ENCODE measurements at regions not wholly inside any gene's neighbourhood (a gene's known extent, or its start where the extent isn't known, plus 50 kb on each side); places are given as distances from the start of the nearest gene placed in this dataset.
A peak's percentile ranks its signal among the peaks of the same experiment; 100 is the strongest.

DNA sequence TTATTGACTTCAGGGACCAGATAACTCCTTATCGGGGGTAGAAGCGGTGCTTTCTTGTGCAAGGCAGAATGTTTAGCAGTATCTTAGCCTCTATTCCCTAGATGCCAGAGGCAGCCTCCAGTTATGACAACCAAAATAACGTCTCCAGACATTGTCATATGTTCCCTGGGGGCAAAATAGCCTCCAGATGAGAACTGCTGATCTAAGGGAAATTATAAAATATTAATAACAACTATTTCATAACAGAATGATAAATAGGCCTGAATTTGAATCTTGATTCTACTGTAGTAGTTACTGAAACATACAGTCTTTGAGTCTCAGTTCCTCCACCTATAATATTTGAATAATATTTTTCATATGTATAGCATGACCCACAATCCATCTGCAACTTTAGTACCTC is 1431.3 kb downstream of the ZPLD1 start:
- no peak for TF ChIP-seq GATA2 (IDR thresholded peaks at IDR 0.05; ENCODE audit: low read depth, low read length)
- TF ChIP-seq GATA3 (IDR thresholded peaks at IDR 0.05; ENCODE audit: low read depth, low read length), result no peak

DNA sequence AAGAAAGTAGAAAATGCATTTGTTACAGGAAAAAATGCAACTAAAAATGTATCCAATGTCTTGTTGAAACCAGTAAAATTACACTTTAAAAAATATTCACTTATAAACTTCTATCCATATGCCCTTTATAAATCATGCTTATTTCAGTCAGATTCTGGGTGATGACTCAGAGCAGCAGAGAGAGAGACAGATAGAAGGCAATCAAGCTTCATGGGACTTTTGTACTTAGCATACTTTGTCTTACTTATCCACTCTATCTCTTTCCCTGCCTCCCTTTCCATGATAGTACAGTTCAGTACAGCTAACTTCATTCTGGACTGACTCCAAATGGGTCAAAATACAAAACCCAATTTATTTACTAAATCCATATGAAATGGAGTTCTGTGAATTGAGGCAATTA is 1438.2 kb downstream of the ZPLD1 start:
- TF ChIP-seq GATA3 (IDR thresholded peaks at IDR 0.05; ENCODE audit: low read depth, low read length) (no peak), GATA2 (IDR thresholded peaks at IDR 0.05; ENCODE audit: low read depth, low read length) (no peak)

DNA sequence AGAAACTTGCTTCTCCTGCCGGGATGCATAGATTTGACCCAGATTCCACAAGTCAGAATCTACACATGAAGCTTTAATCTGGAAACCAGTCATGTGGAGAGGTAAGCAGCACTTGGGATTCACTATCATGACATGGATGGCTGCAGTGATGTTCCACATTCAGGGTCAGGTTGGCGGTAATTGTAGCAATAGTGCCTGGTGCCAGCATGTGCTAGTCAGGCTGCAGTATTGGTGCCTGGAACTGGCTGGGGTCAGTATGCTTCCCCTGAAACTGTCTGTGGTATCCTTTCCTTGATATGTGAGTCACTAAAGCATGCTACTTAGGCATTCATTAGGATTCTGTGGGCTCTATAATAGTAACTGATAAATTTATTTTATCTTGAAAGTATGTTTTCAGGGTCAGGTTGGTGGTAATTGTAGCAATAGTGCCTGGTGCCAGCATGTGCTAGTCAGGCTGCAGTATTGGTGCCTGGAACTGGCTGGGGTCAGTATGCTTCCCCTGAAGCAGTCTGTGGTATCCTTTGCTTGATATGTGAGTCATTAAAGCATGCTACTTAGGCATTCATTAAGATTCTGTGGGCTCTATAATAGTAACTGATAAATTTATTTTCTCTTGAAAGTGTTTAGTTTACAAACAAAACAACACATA is 1439.2 kb downstream of the ZPLD1 start:
- TF ChIP-seq GATA3 (IDR thresholded peaks at IDR 0.05; ENCODE audit: low read depth, low read length) (no peak), GATA2 (IDR thresholded peaks at IDR 0.05; ENCODE audit: low read depth, low read length) (no peak)

- TF ChIP-seq GATA3 (IDR thresholded peaks at IDR 0.05; ENCODE audit: low read depth, low read length) (no peak), GATA2 (IDR thresholded peaks at IDR 0.05; ENCODE audit: low read depth, low read length) (no peak)
Observed at GRCh38 chr3:103889675-103890074, 1454.9 kb downstream of the ZPLD1 start.

DNA sequence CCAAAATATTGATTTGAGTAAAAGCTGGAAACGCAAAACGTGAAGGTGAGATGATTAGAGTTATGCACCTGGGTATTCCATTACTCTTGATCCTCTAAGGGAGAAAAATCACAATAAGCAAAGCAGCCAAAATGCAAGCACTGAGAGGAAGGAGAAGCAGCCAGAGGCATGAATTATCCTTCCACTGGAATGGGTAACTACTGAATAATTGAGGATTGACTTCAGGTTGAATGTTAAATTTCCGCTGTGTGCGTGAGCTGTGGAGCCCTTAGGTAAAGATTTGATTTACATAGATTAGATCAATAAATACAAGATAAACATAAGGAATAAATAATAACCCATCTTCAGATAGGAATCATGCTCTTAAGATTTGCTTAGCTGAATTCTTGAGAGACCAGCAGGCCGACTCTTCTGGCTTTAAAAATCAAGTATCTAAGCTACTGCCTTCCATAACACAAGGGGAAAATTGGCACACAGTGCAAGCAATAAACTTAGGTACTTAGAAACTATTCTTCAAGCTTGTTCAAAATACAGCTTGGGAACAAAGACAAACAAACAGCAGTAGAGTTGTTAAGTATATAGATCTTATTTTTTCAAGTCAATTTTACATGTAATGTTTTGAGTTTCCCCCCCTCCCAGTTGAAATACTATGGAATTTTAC is 1459.5 kb downstream of the ZPLD1 start:
- TF ChIP-seq GATA3 (IDR thresholded peaks at IDR 0.05; ENCODE audit: low read depth, low read length) (no peak), GATA2 (IDR thresholded peaks at IDR 0.05; ENCODE audit: low read depth, low read length) (no peak)

GRCh38 chr3:103899328-103899727 is 1464.5 kb downstream of the ZPLD1 start:
- no peak for TF ChIP-seq GATA3 (IDR thresholded peaks at IDR 0.05; ENCODE audit: low read depth, low read length)
- no peak for TF ChIP-seq GATA2 (IDR thresholded peaks at IDR 0.05; ENCODE audit: low read depth, low read length)

DNA sequence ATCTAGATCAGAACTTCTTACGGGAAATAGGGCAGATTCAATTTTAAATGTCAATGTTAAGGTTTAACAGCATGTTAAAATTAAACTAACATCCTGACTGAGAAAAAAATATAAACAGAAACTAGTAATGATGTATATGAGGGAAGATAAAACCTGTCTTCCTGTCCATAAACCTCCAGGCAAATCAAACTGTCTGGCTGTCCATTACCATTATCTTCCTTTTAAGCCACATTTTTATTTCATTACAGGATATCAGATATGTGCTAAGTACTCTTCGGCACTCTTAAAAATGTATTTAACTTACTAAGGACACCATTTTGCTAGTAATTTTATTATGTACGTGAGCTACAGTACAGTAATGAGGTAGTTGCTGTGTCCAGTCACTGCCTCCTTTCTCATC is 1461.7 kb upstream of the ALCAM start:
- peak; percentile 96 for TF ChIP-seq GATA3 (IDR thresholded peaks at IDR 0.05; ENCODE audit: low read depth, low read length)
- TF ChIP-seq GATA2 (IDR thresholded peaks at IDR 0.05; ENCODE audit: low read depth, low read length), result peak; percentile 63

GRCh38 chr3:103906304-103906703 is 1460.4 kb upstream of the ALCAM start:
- TF ChIP-seq GATA3 (IDR thresholded peaks at IDR 0.05; ENCODE audit: low read depth, low read length), result peak; percentile 95
- TF ChIP-seq GATA2 (IDR thresholded peaks at IDR 0.05; ENCODE audit: low read depth, low read length), result peak; percentile 76

- TF ChIP-seq GATA3 (IDR thresholded peaks at IDR 0.05; ENCODE audit: low read depth, low read length) (no peak), GATA2 (IDR thresholded peaks at IDR 0.05; ENCODE audit: low read depth, low read length) (no peak)
Observed at GRCh38 chr3:103906808-103907207, 1459.9 kb upstream of the ALCAM start.

- TF ChIP-seq GATA2 (IDR thresholded peaks at IDR 0.05; ENCODE audit: low read depth, low read length) (no peak), GATA3 (IDR thresholded peaks at IDR 0.05; ENCODE audit: low read depth, low read length) (no peak)
Observed at GRCh38 chr3:103907567-103907966, 1459.1 kb upstream of the ALCAM start.

GRCh38 chr3:103909395-103909794 is 1457.3 kb upstream of the ALCAM start:
- TF ChIP-seq GATA3 (IDR thresholded peaks at IDR 0.05; ENCODE audit: low read depth, low read length) (no peak), GATA2 (IDR thresholded peaks at IDR 0.05; ENCODE audit: low read depth, low read length) (no peak)

GRCh38 chr3:103918336-103918735 is 1448.4 kb upstream of the ALCAM start:
- TF ChIP-seq GATA2 (IDR thresholded peaks at IDR 0.05; ENCODE audit: low read depth, low read length) (no peak), GATA3 (IDR thresholded peaks at IDR 0.05; ENCODE audit: low read depth, low read length) (no peak)

GRCh38 chr3:103919327-103919726 is 1447.4 kb upstream of the ALCAM start:
- TF ChIP-seq GATA2 (IDR thresholded peaks at IDR 0.05; ENCODE audit: low read depth, low read length) (no peak), GATA3 (IDR thresholded peaks at IDR 0.05; ENCODE audit: low read depth, low read length) (no peak)

GRCh38 chr3:103923907-103924306 is 1442.8 kb upstream of the ALCAM start:
- TF ChIP-seq GATA3 (IDR thresholded peaks at IDR 0.05; ENCODE audit: low read depth, low read length) (no peak), GATA2 (IDR thresholded peaks at IDR 0.05; ENCODE audit: low read depth, low read length) (no peak)

GRCh38 chr3:103924544-103924943 is 1442.2 kb upstream of the ALCAM start:
- no peak for TF ChIP-seq GATA2 (IDR thresholded peaks at IDR 0.05; ENCODE audit: low read depth, low read length)
- no peak for TF ChIP-seq GATA3 (IDR thresholded peaks at IDR 0.05; ENCODE audit: low read depth, low read length)
